GM19023 (cell line): ENCODE measurements at regions not wholly inside any gene's neighbourhood (a gene's known extent, or its start where the extent isn't known, plus 50 kb on each side); places are given as distances from the start of the nearest gene placed in this dataset.

ENCODE experiments used
- ATAC-seq: cut with Tn5 transposase; IDR thresholded peaks from one replicate; pipeline ENCODE4 v1.9.1; 2021; ENCODE audit warnings: mild to moderate bottlenecking, moderate library complexity; ENCODE audit not compliant: unreplicated experiment

DNA sequence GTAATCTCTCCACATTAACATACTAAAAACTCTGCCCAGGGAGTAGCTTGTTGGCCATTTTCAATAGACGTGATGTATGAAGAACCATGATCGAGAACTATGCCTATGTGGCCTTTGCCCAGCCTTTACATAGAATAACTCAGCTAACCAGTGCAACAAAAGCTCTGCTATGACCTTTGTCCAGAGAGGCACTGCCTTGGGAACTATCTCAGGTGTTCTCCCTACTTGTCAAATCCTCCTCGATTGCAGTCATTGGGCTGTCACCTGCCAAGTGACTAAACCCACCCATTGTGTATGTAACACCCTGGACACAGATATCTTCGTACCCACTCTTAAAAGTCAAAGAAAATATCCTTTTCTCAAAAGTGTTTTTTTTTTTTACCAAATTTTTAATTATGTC, 610.3 kb upstream of the GALNTL6 start:
- ATAC-seq: no peak

DNA sequence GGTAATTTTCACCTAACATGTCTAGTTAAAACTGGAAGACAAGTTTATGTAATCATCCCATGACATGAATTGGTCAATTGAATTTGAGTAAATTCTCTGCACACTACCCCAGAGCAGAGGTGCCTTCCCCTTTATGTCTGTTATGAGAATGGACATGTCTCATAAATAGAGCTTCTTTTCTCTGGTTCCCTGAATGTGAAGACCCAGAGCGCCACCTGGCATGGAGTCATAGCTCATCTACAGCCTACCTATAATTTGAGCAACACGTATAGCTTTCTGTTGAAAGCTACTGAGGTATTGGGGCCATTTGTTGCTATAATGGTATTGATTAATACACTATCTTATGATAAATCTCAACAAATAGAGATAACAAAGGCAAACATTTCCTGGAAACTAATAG, 626.5 kb upstream of the GALNTL6 start:
- no peak for ATAC-seq

DNA sequence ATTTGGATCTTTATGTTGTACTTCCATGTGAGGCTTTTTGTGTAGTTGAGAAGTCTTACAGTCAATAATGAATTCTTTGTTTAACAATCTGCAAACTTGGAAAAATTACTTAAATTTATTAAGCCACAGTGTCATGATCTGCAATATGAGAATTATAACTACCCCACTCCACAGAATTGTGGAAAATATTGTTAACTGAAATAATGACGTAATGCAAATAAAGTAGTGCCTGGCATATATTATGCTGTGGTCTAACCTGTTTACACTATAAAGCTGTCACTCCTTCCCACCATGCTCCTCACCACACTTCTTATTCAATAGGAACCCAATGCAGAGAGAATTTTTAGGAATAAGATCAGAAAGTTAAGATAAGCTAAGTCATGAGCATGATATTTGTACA, 632.1 kb upstream of the GALNTL6 start:
- no peak for ATAC-seq

DNA sequence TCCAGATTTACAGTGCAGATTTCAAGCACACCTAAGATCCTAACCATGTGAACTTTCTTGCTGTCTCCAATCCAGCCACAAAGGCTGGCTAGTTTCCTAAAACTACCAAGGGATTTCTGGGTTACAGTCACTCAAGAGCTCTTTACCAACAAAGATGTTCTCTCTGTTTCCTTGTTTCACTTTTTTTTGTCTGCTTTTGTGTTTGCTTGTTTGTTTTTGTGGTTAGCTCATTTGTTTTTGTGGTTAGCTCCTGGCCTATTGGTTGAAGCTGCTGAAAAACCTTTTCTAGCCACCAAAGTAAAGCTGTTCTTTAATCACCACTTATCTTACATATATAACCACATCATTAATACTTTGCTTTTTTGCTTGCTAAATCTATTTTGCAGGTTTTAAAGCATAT, 642.5 kb upstream of the GALNTL6 start:
- no peak for ATAC-seq

DNA sequence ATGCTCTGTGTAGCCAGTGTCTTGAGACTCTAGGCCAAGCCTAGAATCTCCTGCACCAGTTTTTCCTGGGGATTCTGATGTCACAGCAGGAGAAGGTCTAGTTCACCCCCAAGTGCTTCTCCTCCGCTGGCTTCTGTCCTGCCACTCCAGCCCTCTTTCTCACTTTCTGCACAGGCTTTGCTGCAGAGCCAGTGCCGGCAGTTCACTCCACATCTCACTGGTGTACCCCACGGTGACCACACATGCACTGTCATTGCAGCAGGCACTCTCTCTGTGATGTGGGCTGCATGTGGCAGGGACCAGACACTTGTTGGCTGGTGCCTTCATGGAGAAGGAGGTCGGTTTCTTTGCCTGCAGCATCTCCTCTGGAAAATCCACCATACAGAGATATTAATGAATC, 643.8 kb upstream of the GALNTL6 start:
- no peak for ATAC-seq

DNA sequence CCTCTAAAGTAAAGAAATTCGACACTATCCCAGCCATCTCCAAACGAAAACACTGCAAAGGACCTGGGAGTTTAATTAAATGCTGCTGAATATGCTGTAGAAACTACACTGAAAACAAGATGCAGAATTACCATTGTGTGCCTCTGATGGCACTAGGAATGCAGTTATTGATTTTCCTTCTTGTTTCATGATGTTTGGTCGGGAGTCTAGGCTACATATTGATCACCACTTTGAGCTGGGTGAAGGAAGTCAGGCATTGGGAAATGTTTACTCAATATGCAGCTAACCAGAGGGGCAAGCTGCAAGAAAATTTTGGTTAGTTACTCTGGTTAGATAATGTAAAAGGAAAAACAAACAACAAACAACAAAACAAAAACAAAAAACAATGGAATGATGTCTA, 650.7 kb upstream of the GALNTL6 start:
- ATAC-seq: no peak

DNA sequence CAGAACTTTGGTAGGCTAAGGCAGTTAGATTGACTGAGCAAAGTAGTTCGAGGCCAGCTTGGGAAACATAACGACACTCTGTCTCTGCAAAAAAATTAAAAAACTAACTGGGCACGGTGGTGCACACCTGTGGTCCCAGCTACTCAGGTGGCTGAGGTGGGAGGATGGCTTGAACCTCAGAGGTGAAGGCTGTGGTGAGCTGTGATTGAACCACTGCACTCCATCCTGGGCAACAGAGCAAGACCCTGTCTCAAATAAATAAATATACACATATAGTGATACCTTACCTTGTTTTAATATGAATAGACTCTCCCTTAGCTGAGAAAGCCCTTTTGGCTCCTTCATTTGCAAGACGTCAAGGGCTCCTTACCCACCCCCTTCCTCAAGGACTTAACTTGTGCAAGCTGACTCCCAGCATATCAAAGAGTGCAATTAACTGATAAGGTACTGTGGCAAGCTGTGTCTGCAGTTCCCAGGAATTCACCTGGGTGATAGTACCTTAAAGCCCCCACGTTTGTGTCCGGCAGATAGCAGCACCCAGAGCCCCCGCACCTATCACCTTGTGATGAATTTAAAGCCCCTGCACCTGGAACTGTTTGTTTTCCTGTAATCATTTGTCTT, 655.6 kb upstream of the GALNTL6 start:
- no peak for ATAC-seq

DNA sequence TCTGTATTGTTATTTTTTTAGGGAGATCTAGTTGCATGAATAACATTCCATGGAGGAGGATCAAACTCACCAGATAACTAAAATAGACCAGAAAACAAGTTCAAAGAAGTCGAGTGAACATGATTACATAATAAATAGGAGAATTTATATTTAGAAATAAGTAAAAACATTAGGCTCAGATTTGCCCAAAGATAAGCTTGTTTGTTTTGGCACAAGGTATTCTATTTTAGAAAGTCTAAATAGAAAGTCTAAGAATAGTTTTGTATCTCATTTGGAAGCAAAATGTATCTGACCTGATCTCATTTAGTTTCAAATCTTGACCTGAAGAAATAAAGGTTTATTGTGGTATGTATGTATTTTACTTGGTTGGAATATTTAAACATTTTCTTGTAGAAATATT, 670.6 kb upstream of the GALNTL6 start:
- no peak for ATAC-seq

DNA sequence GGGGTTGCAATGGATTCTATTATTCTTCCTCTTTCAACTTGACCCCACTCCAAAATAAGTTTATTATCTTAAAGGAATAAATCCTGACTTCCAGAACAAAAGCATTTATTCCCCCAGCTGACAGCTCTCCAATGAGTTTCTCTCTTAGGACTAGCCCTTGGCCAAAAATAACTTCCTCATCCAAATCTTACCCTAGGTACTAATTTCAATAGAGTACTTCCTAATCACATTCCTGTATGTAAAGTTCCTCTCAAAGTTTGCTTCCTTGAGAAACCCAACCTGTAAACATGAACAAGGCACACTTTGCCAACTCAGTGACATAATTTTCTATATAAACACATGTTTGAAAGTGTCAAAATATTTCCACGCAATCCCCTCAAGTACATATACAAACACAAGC, 671.2 kb upstream of the GALNTL6 start:
- ATAC-seq: no peak

DNA sequence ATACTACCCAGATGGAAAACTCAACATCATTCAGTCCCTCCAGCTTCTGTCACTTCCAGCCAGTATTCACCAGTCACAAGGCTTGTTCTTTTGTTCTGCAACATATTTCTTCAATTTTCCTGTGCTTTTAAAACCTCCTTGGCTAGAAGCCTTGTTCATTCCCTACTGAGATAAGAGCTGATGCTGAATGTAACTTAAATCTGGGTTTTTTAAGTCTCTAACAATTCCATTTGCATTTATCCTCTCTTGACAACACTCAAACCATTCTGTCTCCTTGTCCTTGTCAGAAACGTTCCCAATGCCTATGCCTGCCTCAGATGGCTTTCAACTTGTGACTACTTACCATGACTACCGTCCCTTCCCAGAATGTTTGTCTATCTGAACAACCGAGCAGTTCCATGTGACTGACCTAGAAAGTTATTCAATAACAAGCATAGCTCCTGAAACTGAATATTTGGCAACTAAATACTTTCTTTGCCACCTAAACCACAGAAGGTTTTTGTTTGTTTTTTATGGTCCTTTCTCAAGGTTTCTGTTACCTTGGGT, 682.9 kb upstream of the GALNTL6 start:
- ATAC-seq: no peak

DNA sequence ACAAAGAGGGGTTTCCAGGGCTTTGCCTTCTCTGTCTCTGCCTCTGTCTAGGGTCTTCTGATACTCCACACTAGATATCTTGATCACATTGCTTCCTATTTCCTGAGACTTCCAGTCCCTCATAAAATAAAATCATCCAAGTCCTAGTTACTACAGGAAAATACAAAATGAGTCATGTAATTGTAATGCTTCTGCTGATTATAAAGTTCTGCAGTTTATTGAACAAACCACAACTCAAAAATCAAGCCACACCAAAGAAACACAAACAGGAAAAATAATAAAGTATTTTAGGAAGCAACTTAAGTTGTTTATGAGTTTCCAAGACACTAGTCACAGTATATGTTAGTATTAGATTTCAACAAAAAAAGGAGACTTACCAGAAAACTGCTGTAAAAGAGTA, 695.1 kb upstream of the GALNTL6 start:
- ATAC-seq: no peak

DNA sequence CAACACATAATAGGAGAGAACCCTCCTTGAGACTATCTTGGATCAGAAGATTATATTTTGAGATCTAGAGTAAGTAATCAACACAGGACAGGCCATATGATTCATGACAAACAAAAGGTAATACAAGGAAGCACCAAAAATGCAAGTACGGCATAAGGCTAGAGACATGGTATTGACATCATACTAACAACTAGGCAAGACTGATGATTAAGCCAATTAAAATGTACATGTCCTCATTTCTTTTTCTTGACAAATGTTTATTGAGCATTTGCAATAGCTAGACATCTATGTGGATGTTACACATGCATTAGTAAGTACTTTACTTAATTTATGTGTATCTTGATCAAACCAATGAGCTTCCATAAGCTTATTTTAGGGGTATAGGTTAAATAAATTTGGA, 695.7 kb upstream of the GALNTL6 start:
- no peak for ATAC-seq

DNA sequence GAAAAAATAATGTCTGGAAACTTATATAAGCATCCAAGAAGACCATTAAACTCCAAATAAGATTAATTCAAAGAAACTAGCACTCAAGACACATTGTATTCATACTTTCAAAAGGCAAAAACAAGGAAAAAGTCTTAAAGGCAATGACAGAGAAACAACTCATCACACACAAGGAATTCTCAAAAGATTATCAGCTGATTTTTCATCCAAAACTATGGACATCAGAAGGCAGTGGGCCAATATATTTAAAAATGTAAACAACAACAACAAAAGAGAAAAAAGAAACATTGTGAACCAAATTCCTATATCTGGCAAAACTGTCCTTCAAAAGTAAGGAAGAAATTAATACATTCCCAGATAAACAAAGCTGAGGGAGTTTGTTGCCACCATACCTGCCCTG, 711.4 kb upstream of the GALNTL6 start:
- ATAC-seq: no peak

DNA sequence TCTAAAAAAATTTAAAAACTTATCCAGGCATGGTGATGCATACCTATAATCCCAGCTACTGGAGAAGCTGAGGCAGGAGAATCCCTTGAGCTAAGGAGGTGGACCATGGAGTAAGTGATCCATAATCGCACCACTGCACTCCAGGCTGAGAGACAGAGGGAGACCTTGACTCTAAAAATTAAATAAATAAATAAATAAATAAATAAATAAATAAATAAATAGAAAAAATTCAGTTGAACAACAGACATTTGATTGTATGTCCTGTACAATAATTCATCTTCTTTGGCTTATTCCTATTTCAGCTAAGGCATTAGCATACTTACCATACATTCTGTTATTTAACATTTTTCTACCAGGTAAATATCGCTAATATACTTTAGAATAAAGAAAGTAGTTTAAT, 726.1 kb upstream of the GALNTL6 start:
- no peak for ATAC-seq

DNA sequence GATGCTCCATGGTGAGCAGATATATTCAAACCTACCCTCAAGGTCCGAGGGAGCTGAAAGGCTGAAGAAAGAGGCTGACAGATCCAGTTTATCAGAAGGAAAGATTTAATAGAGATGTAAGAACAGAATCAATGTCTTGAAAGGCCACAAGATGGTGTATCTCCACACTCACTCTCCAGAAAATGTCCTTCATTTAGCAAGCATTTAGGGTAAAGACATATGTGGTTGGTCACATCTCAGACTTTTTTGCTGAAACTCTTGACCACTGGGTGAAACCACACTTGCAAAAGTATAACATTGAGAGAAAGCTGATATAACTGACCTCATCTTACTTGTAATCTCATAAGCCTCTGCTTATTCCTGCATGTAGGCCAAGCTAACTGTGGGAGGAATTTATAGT, 745.8 kb upstream of the GALNTL6 start:
- ATAC-seq: no peak

DNA sequence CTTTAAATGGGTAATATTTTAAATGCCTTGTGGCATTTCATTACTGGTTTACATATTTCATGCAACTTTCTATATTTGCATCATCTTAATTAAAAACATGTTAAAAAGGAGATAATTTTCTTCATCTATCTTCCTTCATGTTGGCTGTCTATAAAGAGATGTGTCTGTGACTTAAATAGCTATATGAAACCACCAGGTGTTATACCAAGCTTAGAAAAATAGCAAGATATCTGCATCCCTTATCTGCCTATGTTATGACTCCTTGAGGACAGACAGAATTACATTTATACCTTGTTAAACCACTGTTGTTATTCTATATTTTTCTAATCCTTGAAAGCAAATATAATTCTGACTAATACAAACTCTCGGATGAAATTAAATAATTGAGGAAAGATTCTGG, 763.8 kb upstream of the GALNTL6 start:
- no peak for ATAC-seq

DNA sequence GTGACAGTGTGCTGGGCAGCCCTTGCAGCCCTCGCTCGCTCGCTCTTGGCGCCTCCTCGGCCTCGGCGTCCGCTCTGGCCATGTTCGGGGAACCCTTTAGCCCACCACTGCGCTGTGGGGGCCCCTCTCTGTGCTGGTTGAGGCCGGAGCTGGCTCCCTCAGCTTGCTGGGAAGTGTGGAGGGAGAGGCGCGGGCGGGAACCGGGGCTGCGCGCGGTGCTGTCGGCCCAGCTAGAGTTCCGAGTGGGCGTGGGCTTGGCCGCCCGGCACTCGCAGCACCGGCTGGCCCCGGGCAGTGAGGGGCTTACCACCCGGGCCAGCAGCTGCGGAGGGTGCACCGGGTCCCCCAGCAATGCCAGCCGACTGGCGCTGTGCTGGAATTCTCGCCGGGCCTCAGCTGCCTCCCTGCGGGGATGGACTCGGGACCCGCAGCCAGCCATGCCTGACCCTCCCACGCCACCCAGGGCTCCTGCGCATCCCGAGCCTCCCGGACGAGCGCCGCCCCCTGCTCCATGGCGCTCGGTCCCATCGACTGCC, 770.1 kb upstream of the GALNTL6 start:
- ATAC-seq: no peak

DNA sequence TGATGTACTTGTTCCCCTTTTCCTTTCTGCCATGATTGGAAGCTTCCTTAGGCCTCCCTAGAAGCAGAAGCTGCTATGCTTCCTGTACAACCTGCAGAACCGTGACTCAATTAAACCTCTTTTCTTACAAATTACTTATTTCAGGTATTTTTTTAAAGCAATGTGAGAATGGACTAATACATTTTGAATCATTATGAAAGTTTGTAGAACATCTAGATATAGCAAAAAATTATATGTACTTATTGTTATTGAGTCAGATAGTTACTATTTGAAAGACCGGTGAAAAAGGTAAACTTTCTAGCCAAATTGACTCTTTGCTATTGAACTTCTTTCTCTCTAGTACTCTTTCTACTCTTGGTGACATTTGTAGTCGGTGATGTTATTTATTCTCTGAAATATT, 777.3 kb upstream of the GALNTL6 start:
- no peak for ATAC-seq

DNA sequence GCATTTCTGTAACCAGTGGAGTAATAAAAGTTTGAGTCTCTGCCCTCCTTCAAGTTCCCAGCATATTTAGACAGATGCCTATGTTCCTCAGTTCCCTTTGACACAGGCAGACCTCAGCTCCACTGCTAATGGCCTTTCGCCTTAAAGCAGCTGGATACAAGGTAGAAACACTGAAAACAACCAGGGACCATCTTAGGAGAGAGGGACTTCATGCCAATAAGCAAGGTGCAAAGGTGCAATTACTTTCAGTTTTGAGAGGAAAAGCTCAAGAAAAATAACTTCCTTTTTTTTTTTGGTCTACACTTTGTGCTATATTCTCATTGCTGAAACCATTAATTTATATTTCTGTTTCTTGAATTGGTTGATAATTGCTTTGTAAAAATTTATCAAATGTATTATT, 781.9 kb upstream of the GALNTL6 start:
- ATAC-seq: no peak

DNA sequence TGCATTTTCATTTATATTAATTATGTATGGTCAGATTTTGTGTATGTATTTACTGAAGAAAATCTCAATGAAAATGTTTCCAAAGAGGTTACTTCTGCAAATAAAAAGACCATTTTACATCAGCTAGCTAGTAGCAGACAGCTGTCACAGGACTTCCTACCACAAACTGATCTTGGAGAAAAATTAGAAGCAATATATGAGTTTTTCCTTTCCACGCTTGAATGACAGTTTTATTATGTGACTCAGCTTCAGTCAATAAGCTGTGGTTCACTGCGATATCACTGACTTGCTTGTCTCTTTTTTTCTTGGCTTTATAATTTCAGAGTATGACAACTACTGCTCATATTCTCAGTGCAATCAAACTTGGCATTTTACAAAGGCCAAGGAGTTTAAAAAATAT, 787.4 kb upstream of the GALNTL6 start:
- no peak for ATAC-seq

DNA sequence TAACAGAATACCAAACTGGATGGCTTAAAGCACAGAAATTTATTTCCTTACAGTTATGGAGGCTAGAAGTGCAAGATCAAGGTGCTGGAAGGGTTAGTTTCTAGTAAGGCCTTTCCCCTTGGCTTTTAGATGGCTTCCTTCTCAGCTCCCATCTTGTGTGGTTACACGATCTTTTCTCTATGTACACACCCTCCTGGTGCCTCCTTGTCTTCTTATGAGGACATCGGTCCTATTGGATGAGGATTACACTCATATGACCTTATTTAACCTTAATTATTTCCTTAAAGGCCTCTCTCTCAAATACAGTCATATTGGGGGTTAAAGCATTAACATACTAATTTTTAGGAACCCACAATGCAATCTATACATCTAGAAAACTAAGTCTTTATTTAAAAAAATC, 787.9 kb upstream of the GALNTL6 start:
- ATAC-seq: no peak

DNA sequence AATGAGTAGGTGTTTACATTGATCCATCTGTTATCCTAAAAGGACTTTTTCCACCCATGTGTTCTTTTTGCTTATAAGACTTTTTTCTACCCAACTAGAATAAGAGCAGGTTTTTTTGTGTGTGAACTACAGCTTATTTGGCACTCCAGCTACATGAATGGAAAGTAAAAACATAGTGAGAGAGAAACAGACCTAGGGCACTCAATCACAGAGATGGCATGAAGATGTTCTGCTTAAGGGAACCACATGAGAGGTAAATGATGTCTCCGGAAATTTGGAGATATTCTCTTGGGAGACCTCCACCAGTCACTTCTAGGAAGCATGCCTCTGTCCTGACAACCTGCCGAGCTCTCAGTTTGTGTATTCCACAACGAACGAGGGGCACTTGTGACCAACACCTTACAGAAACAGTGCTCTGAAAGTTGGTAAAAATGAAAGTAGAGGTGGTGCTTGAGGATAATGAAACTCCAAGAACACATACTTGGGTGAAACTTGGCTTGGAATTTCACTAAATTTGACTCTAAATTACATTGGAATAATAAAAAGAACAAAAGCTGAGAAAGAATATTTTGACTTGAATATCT, 788.4 kb upstream of the GALNTL6 start:
- no peak for ATAC-seq

DNA sequence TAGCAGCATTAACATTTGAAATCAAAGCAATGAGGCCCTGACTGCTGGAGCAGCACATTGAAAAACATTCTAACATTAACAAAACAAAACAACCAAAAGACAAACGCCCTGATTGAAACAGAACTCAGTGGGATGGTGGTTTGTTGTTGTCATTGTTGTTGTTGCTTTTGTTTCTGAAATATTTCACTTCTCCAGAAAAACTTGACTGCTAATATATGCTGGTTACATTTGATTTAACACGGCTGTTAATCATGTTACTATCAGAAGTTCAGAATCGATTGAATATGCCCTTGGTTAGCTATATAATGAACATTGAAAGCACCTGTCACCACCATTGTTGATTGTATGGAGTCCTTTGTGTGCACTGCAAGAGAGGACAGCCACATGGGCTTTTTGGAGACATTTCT, 790.4 kb upstream of the GALNTL6 start:
- no peak for ATAC-seq
